ENCODE measurements at regions not wholly inside any gene's neighbourhood (a gene's known extent, or its start where the extent isn't known, plus 50 kb on each side); places are given as distances from the start of the nearest gene placed in this dataset.

- Histone ChIP-seq H3K27ac (ENCODE audit: low read depth, low read length, poor library complexity, severe bottlenecking) (no peak overlapping the region), H3K9me2 (ENCODE audit: low read depth, low read length) (no peaks in the 10 kb centered on the region), H3K27me3 (ENCODE audit: insufficient read depth, low read length) (no peaks in the 10 kb centered on the region), H3K36me3 (ENCODE audit: insufficient read depth, low read length) (no peaks in the 10 kb centered on the region), H3K9me3 (ENCODE audit: low read length) (no peaks in the 10 kb centered on the region), H3K4me3 (ENCODE audit: low read depth, low read length, poor library complexity, severe bottlenecking) (no peak overlapping the region), H4K20me1 (ENCODE audit: insufficient read depth, low read length) (no peaks in the 10 kb centered on the region), H3K4me1 (ENCODE audit: insufficient read depth, low read length, severe bottlenecking) (peaks cover 26% of the 10 kb centered on the region), H3K4me2 (ENCODE audit: low read length) (no peak overlapping the region), H3F3A (ENCODE audit: insufficient read depth, low read length) (no peaks in the 10 kb centered on the region), H3K9ac (ENCODE audit: low read length) (no peak overlapping the region), H2AFZ (ENCODE audit: low read length) (no peak overlapping the region), H3K79me2 (ENCODE audit: insufficient read depth, low read length) (no peaks in the 10 kb centered on the region)
- TF ChIP-seq EZH2 (IDR thresholded peaks at IDR 0.05; ENCODE audit: borderline replicate concordance, low read length) (no peak), CTCF (IDR thresholded peaks at IDR 0.05; ENCODE audit: low read length) (no peak)
Observed at GRCh38 chr12:11958221-11959091, 112.3 kb upstream of the BCL2L14 start.

GRCh38 chr12:11959117-11959823 lies 111.5 kb upstream of the BCL2L14 start:
- no peak overlapping the region for H2AFZ ChIP-seq (ENCODE audit: low read length)
- no peak overlapping the region for H3K9ac ChIP-seq (ENCODE audit: low read length)
- H3K36me3 ChIP-seq (ENCODE audit: insufficient read depth, low read length): no peaks in the 10 kb centered on the region
- no peaks in the 10 kb centered on the region for H3K79me2 ChIP-seq (ENCODE audit: insufficient read depth, low read length)
- no peaks in the 10 kb centered on the region for H3K9me3 ChIP-seq (ENCODE audit: low read length)
- peaks cover 17% of the 10 kb centered on the region for H3K4me1 ChIP-seq (ENCODE audit: insufficient read depth, low read length, severe bottlenecking)
- H4K20me1 ChIP-seq (ENCODE audit: insufficient read depth, low read length): no peaks in the 10 kb centered on the region
- H3K4me2 ChIP-seq (ENCODE audit: low read length): no peak overlapping the region
- no peaks in the 10 kb centered on the region for H3K9me2 ChIP-seq (ENCODE audit: low read depth, low read length)
- no peak overlapping the region for H3K27ac ChIP-seq (ENCODE audit: low read depth, low read length, poor library complexity, severe bottlenecking)
- H3K4me3 ChIP-seq (ENCODE audit: low read depth, low read length, poor library complexity, severe bottlenecking): no peak overlapping the region
- no peaks in the 10 kb centered on the region for H3F3A ChIP-seq (ENCODE audit: insufficient read depth, low read length)
- TF ChIP-seq CTCF (IDR thresholded peaks at IDR 0.05; ENCODE audit: low read length) (no peak), EZH2 (IDR thresholded peaks at IDR 0.05; ENCODE audit: borderline replicate concordance, low read length) (no peak)
- no peaks in the 10 kb centered on the region for H3K27me3 ChIP-seq (ENCODE audit: insufficient read depth, low read length)

- no peak overlapping the region for H2AFZ ChIP-seq (ENCODE audit: low read length)
- no peak overlapping the region for H3K27ac ChIP-seq (ENCODE audit: low read depth, low read length, poor library complexity, severe bottlenecking)
Observed at GRCh38 chr12:11960646-11961045, 110.1 kb upstream of the BCL2L14 start.

More at GRCh38 chr12:11960646-11961045, 110.1 kb upstream of the BCL2L14 start:
- Histone ChIP-seq H3K9ac (ENCODE audit: low read length) (no peak overlapping the region), H3K4me3 (ENCODE audit: low read depth, low read length, poor library complexity, severe bottlenecking) (no peak overlapping the region), H3K4me2 (ENCODE audit: low read length) (no peak overlapping the region), H3K9me3 (ENCODE audit: low read length) (no peaks in the 10 kb centered on the region), H3K36me3 (ENCODE audit: insufficient read depth, low read length) (no peaks in the 10 kb centered on the region), H3K27me3 (ENCODE audit: insufficient read depth, low read length) (no peaks in the 10 kb centered on the region), H3F3A (ENCODE audit: insufficient read depth, low read length) (no peaks in the 10 kb centered on the region), H3K9me2 (ENCODE audit: low read depth, low read length) (no peaks in the 10 kb centered on the region), H4K20me1 (ENCODE audit: insufficient read depth, low read length) (no peaks in the 10 kb centered on the region), H3K4me1 (ENCODE audit: insufficient read depth, low read length, severe bottlenecking) (peaks cover 12% of the 10 kb centered on the region), H3K79me2 (ENCODE audit: insufficient read depth, low read length) (no peaks in the 10 kb centered on the region)
- no peak for TF ChIP-seq EZH2 (IDR thresholded peaks at IDR 0.05; ENCODE audit: borderline replicate concordance, low read length)
- no peak for TF ChIP-seq CTCF (IDR thresholded peaks at IDR 0.05; ENCODE audit: low read length)
